GM21381 (cell line): ENCODE measurements at regions not wholly inside any gene's neighbourhood (a gene's known extent, or its start where the extent isn't known, plus 50 kb on each side); places are given as distances from the start of the nearest gene placed in this dataset.

Experiments
- ATAC-seq: cut with Tn5 transposase; IDR thresholded peaks from one replicate; pipeline ENCODE4 v1.9.1; 2021; ENCODE audit warnings: mild to moderate bottlenecking, moderate library complexity; ENCODE audit not compliant: unreplicated experiment

DNA sequence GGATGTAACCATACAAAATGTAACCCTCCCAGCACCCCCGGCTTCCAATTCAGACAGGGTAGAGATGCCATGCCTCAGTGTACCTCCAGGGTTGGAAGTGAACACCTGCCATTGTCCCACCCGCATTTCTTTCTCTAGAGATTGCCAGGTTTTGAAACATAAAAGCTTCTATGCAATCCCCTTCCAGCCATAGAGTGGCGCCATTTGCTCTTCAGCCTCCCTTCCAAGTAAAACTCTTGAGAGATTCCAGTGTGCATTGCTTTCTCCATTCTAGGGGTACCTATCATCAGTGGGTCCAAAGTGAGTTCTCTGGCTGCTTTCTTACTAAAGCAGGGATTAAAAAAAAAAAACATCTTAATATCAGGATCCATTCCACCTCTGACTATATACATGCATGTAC, 133.1 kb upstream of the RPL38 start:
- ATAC-seq = no peak

DNA sequence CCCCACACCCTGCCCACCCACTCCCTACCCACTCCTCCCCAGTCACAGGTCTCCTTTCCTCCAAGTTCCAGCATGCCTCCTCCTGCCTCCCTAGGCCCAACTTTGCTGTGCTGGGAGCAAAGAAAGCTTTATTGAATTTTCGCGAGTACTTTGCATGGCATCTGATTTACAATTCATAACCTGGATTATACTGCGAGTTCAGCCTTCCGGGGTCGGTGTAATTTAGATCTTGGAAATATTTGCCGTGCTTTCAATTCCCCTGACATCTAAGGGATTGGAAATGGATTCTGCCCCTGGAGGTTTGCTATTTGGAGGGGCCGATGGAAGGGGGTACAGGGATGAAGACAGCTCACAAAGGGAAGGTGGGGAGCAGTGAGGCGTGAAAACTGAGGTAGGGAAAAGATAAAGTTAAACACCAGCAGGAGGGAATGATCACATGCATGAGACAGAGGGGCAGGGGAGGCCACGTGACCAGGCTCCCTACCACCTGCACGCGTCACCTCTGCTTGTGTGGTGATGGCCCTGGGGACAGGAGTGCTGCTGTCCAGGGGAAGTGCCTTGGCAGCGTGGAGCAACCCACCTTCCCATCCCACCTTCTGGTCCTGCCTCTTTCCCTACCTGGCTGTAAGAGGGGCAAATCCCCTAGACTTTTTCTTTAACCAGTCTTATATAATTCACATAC, 132.3 kb upstream of the RPL38 start:
- no peak for ATAC-seq

DNA sequence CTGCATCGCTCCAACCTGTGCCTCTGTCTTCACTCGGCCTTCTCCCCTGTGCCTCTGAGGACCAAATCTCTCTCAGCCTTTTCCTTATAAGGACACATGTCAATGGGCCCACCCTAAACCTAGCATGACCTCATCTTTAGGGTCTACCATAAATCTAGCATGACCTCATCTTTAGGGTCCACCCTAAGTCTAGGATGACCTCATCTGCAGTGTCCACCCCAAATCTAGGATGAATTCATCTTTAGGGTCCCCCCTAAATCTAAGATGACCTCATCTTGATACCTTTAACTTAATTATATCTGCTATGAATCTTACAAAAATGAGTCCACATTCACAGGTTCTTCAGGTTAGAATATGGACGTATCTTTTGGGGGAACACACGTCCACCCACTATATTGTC, 131.1 kb upstream of the RPL38 start:
- no peak for ATAC-seq

DNA sequence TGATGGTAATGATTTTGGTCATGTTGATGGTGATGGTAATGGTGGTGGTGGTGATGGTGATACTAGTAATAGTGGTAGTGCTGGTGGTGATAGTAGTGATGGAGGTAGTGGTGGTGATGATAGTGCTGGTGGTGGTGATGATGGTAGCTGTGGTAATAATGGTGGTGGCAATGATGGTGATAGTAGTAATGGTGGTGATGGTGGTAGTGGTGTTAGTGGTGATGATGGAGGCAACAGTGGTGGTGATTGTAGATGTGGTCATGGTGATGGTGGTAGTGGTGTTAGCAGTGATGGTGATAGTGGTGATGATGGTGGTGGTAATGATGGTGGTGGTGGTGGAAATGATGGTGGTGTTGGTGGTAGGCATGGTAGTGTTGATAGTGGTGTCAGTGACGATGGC, 127.0 kb upstream of the RPL38 start:
- no peak for ATAC-seq

DNA sequence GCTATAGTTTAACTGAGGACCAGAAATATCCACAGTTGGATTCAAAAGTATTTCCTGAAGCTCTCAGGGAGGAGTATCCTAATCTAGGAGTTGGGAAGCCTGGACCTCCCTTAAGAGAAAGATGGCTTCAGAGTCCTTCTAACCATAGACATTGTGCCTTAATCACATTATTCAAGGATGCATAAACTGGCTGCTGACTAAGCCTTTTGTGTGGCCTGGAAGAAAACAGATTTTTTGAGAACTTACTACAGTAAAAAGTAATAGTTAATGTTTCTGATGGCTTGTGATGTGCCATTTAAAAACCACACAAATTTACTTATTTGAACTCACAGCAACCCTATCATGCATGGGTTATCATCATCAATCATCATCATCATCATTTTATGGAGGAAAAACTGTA, 126.2 kb upstream of the RPL38 start:
- ATAC-seq = no peak

DNA sequence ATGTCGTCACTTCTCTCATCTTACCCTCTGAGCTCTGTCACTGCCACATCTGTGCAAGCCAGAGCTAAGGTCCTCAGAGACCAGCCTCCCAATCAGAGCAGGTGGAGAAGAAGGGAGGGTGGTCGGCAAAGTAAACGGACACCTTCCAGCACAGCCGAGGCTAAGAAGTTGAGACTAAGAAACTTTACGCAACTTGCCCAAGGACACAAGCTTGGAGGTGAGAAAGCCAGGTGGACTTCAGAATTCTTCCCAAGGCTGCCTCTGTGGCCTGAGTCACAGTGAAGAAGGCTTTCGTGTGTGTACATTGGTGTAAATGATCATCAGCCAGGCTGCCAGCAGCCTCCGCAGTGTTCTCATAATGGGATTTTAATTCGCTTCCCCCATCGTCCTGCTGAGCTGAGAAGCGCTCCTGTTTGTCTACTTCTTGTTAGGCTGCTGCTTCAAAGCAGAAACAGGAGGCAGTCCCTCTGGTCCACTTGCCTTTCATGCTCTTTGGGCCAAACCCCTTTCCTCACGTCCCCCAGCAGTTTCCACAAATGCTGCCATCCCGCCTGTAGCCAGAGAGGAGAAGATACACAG, 125.0 kb upstream of the RPL38 start:
- ATAC-seq = no peak

DNA sequence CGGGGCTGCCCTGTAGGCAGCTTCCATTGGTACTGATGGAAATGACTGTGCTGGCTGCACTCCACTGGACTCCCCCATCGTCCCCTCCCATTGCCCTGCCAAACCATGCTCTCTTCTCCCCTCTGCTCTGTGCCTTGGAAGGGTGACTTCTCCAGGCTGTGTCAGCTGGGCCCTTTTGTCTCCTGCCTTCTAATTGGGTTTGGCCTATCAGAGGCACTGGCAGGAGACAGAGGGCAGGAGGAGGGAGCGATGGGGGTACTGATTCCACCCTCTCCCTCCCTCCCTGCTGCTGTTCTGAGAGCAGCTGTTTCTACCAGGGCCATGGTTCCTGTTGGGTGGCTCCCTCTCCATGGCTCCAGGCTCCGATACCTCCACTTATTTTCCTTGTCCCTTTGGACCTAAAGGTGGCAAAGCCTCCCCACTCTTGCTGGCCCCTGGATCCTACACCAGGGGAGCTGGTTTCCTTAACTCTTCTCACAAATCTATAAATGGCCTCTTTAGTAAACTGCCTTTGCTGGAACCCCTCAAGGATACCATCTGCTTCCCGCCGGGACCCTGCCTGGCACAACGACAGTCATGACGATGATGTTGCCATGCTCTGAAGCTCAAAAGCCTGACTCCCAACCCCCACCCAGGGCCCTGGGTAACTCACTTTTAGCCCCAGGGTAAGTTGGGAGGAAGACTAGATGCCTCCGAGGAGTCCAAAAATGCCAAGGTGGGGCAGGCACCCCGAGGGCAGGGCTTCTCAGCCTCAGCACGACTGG, 123.8 kb upstream of the RPL38 start:
- no peak for ATAC-seq

DNA sequence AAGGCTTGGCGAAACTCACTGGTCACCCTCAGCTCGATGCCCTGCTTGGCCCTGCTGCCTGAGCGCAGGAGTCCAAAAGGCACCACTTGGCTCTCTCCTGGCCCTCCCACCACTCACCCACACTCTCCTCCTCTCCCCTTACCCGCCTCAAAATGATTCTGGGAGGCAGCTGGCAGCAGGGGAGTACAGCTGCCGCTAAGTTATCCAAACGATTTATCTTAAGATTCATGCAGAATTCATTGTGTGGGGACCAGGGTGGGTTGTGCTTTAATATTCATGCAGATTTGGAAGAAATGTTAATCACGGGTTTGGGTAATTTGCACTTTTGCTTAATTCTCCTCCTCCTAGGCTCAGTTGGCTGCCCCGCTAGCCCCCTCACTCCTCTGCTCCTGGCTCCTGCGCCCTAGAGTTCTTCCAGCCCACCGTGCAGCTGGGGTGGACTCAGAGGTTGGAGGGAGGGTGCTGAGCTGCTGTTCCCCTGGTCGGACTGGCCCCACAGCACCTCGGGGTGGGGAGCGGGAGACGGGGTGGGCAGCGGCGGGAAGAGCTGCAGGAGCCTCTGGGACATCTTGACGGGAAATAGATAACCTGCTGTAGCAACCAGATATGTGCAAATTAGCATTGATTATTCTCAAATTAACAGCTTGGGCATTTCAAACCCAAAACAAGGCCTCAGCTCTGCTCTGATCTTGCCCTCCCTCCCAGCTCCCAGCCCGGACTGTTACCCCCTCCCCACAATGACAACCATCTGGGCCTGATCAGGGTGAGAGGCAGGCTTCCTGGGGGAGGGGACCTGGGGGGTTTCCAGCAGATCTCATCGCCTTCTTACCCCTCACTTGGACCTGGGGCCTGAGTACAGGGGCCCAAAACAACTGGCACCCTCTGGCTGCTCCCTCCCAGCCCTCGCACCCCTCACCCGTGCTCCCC, 122.6 kb upstream of the RPL38 start:
- ATAC-seq = no peak

DNA sequence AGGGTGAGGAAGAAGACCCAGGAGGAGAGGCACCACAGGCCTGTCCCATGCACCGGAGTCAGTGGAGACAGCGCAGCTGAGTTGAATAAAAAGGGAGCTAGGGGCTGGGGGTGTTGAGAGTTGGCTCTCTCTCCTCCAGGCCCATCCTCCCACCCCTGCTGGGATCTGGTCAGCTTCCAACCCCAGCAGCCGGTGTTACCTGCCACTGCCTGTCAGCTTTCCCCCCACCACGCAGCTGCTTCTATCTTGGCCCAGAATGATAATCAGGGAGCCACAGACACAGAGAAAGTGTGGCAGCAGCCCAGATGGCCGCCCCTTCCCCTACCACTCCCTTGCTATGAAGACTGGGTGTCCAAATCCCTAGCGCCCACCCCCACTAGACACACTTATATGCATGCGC, 120.6 kb upstream of the RPL38 start:
- no peak for ATAC-seq

DNA sequence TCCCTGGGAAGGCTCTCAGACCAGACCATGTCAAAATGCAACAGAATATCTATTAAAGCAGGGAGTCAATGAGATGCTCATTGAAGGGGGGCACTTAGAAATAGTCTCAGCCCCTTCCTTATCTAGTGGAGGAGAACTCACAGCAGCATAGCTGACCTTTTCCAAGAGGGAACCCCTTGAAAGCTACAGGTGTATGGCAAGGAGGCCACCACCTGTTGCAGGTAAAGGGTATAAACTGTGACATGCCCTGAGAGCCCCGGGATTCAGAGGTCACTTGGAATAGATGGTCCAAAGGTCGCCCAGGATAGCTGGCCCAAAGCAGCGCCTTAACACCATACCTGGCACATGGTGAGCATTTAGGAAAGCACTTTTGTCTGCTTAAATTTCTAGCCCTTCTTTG, 120.2 kb upstream of the RPL38 start:
- ATAC-seq = no peak

DNA sequence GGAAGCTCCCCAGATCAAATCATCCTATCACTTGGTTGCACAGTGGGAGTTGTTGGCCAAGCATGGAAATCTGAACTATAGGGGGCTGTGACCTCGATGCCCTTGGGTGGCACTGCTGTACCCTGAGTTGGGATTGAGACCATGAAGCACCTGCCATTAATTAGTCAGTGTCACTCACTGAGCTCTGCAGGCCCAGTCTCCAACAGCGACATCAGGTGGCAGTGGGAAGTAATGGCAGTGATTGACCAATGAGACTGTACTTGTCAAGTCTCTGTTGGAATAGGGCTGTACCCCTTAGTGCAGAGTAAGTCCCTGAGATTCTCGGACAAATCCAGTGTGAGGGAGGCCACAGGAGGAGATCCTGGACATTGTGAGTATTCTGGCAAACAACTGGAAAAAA, 118.0 kb upstream of the RPL38 start:
- ATAC-seq = no peak

DNA sequence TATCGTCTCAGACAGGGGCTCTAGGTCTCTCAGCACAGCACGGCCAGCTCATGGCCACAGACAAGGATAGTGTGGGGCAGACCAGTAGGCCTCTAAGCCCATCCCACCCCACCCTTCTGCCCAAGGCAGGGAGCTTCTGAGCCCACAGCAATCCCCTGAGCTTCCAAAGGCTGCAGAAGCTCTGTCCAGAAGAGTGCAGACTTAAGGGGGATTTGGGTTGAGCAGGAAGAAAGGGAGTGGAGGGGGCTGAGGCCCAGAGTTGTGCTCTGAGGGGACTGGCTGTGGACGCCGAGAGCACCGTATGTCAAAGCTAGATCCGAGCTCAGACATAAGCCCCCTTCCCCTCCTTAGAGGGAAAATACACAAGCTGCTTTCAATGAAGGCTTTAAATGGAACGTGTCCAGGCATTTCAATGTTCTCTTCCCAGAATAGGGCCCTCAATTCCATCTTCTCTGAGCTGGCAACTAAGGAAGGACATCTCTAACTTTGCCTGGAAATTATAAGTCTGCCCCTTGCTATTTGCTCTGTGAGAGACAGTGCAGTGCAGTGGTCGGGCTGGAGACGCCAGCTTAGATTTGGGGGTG, 116.4 kb upstream of the RPL38 start:
- ATAC-seq = no peak

DNA sequence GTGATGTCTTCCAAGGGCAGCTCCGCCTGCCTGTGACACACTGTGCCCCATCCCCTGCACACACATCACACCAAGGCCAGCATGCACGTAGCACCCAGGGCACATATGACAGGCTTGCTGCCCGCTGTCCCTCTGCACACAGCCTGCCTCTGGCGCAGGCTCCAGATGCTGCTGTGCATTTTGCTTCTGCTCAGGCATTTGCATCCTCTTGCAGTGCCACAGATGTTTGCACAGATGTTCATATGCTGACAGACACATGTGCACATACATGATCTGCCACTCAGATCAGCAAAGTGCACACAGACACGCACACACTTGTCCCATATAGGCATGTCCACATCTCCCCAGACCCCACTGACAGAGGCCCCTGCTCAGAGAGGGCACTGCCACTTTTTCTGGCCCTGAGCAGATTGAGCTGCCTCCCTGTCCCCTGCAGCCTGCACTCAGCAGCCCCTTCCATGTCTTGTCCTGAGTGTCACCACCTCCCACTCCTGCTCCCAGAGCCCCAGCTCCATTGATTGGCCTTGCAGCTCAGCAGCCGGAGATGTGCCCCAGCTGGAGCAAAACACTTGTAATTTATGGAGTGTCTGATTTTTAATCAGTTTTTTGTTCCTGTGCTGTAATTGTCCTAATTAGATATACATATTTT, 115.1 kb upstream of the RPL38 start:
- ATAC-seq = no peak

DNA sequence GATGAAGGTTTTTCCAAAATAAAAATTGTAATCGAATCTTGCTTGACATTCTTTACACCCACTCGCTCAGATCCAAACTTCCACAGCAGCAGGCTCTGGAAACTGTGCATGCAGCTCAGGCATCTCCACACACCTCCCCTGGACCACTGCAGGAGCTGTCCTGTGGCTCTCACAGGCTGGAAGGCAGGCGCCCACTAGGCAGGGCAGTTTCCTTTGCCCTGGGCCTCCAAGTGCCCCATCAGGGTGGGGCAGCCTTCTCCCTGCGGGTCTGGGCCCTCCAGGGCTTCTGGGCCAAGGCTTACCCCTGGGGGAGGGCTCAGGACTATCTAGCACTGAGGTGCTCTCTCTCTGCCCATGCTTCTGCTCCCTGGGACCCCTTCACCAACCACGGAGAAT, 114.5 kb upstream of the RPL38 start:
- ATAC-seq = no peak

DNA sequence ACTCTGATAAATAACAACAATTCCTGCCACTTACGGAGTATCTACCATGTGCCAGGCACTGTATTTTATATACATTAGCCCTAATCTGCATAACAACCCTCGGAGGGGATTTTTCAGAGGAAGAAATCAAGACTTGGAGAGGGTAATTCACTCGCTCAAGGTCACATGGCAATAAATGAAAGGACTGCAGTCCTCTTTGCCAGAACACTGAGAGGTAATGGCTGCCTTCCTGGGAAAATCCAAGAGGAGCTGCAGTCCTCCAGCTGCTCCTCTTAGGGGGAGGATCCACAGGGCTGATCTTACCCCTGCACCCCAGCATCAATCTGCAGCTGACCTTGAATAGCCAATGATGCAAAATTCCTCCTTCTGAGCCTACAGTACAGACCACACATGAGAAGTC, 114.1 kb upstream of the RPL38 start:
- no peak for ATAC-seq

DNA sequence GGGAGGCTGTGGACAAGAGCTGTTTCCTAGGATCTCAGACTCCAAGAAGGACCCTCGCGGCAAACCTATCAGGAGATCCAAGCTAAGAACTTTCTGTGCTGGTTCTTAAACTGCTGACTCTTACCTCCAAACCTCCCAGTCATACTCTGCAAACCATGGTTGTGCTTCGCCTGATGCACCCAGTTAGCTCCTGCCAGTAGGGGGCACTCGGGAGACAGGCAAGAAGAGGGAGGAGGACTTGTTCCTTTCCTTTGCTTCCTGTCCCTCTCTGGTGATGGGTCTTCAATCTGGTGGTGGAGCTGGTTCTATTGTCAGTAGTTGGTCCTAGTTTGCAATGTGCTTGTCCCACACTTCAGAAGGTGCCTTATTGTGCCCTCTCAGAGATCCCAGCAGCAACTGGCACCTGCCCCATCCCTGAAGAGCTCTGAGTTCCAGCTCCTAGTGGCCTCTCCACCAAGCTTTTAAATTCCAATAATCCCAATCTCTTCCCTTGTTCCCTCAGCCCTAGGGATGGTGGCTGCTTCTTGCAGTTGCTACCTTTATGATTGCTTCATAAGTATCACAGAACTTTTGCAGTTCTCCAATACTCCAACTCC, 113.5 kb upstream of the RPL38 start:
- no peak for ATAC-seq

DNA sequence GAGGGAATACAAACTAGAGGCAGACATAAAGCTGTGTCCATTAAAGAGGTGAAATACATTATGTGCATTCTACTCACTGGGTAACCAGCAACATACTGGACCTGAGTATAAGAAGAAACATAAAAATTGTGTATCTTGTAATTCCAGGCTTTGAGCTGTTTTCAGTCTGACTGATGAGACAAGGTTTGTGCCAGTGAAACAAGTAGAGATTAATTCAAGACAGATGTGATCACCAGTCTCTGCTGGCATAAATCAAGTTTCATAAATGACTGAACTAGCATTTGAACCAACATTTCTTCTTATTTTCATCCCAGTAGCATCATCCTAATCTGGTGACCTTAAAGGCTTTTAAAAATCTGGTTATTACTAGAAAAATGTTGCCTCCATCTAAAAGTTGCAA, 108.8 kb upstream of the RPL38 start:
- no peak for ATAC-seq

DNA sequence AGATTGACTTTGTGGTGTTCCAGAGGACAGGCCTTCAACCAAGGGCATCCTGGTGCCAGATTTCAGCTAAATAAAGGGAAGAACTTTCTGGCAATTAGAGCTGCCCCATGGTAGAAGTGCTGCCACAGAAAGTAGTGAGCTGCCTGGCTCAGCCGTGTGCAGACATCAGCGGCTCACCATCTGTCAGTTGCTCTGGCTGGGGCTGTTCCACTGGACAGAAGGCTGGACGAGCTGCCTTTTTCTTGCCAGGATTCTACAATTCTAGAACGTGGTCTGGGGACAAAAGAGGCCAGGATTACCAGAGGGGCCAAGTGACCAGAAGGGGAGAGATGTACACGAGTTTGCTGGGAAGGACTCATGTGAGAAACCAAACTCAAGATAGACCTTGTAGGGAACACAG, 107.0 kb upstream of the RPL38 start:
- no peak for ATAC-seq

DNA sequence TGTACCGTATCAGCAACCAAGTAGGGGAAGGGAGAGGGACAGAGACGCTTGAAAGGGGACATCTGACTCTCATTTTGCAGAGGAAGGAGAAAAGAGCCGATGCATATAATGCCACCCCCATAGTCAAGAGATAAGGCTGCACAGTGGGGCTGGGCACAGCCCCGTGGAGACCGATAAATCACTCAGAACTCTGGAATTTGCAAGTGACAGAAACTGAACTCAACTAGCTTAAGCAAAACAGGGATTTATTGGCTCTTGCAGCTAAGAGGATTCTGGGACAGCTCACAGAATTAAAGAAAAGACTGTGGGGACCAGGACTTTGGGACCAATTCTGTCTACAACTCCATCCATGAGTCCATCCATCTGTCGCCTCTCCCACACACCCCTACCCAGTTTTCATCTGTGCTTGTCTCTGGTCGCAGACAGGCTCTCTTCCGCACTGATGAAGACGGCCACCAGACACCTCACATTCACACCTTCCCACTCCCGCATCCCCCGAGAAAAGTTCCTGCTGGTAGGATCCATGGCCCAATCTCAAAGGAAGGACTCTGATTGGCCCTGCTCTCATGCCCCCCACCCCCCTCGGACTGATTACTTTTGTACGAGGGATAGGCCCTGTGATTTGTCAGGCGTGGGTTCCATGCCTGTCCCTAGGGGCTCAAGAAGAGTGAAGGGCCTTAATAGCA, 105.9 kb upstream of the RPL38 start:
- no peak for ATAC-seq
